ENCODE measurements at regions not wholly inside any gene's neighbourhood (a gene's known extent, or its start where the extent isn't known, plus 50 kb on each side); places are given as distances from the start of the nearest gene placed in this dataset.

GRCh38 chr11:25941353-25941752, 390.6 kb upstream of the ANO3 start:
- no peak for DNase-seq
- Histone ChIP-seq H3K9me3 (replicated peaks in 1 of 3) (no peaks in the 10 kb centered on the region), H3K27ac (no peak overlapping the region), H3K27me3 (no peaks in the 10 kb centered on the region), H3K36me3 (replicated peaks in 1 of 2) (no peaks in the 10 kb centered on the region), H3K4me1 (replicated peaks in 1 of 2) (no peaks in the 10 kb centered on the region), H3K4me3 (no peak overlapping the region)
- intact Hi-C loops (cut with DNase I): no loop called here
- WGBS, 4 donors: 52 to 79% (median 65%) methylated on average over 1 of the region's 1 CpG
- TF ChIP-seq POLR2A (IDR thresholded peaks at IDR 0.05): no peak
- TF ChIP-seq CTCF (IDR thresholded peaks at IDR 0.05): no peak

- Histone ChIP-seq H3K36me3 (replicated peaks in 1 of 2) (no peaks in the 10 kb centered on the region), H3K27me3 (no peaks in the 10 kb centered on the region), H3K4me1 (replicated peaks in 1 of 2) (no peaks in the 10 kb centered on the region), H3K4me3 (no peak overlapping the region), H3K27ac (no peak overlapping the region), H3K9me3 (replicated peaks in 1 of 3) (no peaks in the 10 kb centered on the region)
- 83 to 91% (median 89%) methylated on average over 6 of the region's 6 CpGs for WGBS, 4 donors
- no peak for DNase-seq
- no peak for TF ChIP-seq POLR2A (IDR thresholded peaks at IDR 0.05)
- no peak for TF ChIP-seq CTCF (IDR thresholded peaks at IDR 0.05)
- intact Hi-C loops (cut with DNase I): no loop called here
These were observed 388.9 kb upstream of the ANO3 start for GRCh38 chr11:25943031-25943430.

GRCh38 chr11:25943777-25944661, 387.9 kb upstream of the ANO3 start:
- Histone ChIP-seq H3K36me3 (replicated peaks in 1 of 2) (no peaks in the 10 kb centered on the region), H3K4me1 (replicated peaks in 1 of 2) (no peaks in the 10 kb centered on the region), H3K27ac (no peak overlapping the region), H3K4me3 (no peak overlapping the region), H3K9me3 (replicated peaks in 1 of 3) (no peaks in the 10 kb centered on the region), H3K27me3 (no peaks in the 10 kb centered on the region)
- 84 to 91% (median 89%) methylated on average over 6 to 17 of the region's 17 CpGs for WGBS, 4 donors
- DNase-seq: no peak
- intact Hi-C loops (cut with DNase I): no loop called here
- TF ChIP-seq POLR2A (IDR thresholded peaks at IDR 0.05): no peak
- TF ChIP-seq CTCF (IDR thresholded peaks at IDR 0.05): no peak

- H3K27ac ChIP-seq: no peak overlapping the region
- 69 to 76% (median 72%) methylated on average over 2 of the region's 2 CpGs for WGBS, 4 donors
- TF ChIP-seq POLR2A (IDR thresholded peaks at IDR 0.05) (no peak), CTCF (IDR thresholded peaks at IDR 0.05) (no peak)
These were observed 382.0 kb upstream of the ANO3 start for GRCh38 chr11:25949918-25950317.

More at GRCh38 chr11:25949918-25950317, 382.0 kb upstream of the ANO3 start:
- no peak overlapping the region for H3K4me3 ChIP-seq
- H3K27me3 ChIP-seq: no peaks in the 10 kb centered on the region
- H3K9me3 ChIP-seq (replicated peaks in 1 of 3): no peaks in the 10 kb centered on the region
- H3K4me1 ChIP-seq (replicated peaks in 1 of 2): no peaks in the 10 kb centered on the region
- DNase-seq: no peak
- H3K36me3 ChIP-seq (replicated peaks in 1 of 2): no peaks in the 10 kb centered on the region
- intact Hi-C loops (cut with DNase I): no loop called here

All from adrenal gland (tissue), 9 donors.